ENCODE measurements at regions not wholly inside any gene's neighbourhood (a gene's known extent, or its start where the extent isn't known, plus 50 kb on each side); places are given as distances from the start of the nearest gene placed in this dataset.

GRCh38 chr18:60146220-60146960 is 226.2 kb downstream of the MC4R start:
- H3F3A ChIP-seq (ENCODE audit: insufficient read depth): no peaks in the 10 kb centered on the region
- no peak overlapping the region for H3K4me3 ChIP-seq (ENCODE audit: insufficient read depth, low read length, poor library complexity, severe bottlenecking)
- TF ChIP-seq CTCF (IDR thresholded peaks at IDR 0.05; ENCODE audit: insufficient read depth, low read length, poor library complexity, severe bottlenecking): no peak
- no peak for TF ChIP-seq EZH2phosphoT487 (conservative IDR thresholded peaks at IDR 0.05; ENCODE audit: low read length)
- H3K9me3 ChIP-seq (ENCODE audit: insufficient read depth, low read length): no peaks in the 10 kb centered on the region
- no peak overlapping the region for H3K4me2 ChIP-seq (ENCODE audit: low read depth, low read length, poor library complexity, severe bottlenecking)
- H4K20me1 ChIP-seq (ENCODE audit: low read depth, low read length): no peaks in the 10 kb centered on the region
- H3K27me3 ChIP-seq (ENCODE audit: low read length): no peaks in the 10 kb centered on the region
- H2AFZ ChIP-seq (ENCODE audit: low read depth, low read length, severe bottlenecking): no peak overlapping the region
- no peak overlapping the region for H3K9ac ChIP-seq (ENCODE audit: low read length)
- no peaks in the 10 kb centered on the region for H3K79me2 ChIP-seq (ENCODE audit: insufficient read depth, low read length)
- H3K36me3 ChIP-seq (ENCODE audit: low read length): no peaks in the 10 kb centered on the region
- H3K27ac ChIP-seq (ENCODE audit: low read depth, low read length): no peak overlapping the region
- no peaks in the 10 kb centered on the region for H3K9me2 ChIP-seq (replicated peaks; ENCODE audit: insufficient read depth, low read length)

DNA sequence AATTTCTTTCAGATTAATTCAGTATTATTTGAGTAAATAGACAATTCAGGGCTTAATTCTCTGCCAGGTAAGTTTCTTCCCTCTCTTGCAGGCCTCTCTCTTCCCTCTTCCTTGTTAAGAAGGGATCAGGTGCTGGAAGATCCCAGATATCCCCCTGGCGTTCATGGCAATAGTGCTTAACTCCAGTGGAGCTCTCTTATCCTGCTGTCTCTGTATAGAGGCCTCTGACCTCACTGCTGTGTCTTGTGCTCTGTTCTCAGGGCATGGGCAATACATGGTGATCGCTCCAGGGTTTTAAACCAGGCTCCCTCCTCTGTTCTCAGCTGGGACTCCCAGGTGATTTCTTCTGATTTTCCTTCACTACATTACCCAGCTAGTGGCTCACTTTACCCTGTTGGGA is 226.8 kb downstream of the MC4R start:
- Histone ChIP-seq H3K9me3 (ENCODE audit: insufficient read depth, low read length) (no peaks in the 10 kb centered on the region), H3K27me3 (ENCODE audit: low read length) (no peaks in the 10 kb centered on the region), H3K9ac (ENCODE audit: low read length) (no peak overlapping the region), H3K27ac (ENCODE audit: low read depth, low read length) (no peak overlapping the region), H3F3A (ENCODE audit: insufficient read depth) (no peaks in the 10 kb centered on the region), H3K4me3 (ENCODE audit: insufficient read depth, low read length, poor library complexity, severe bottlenecking) (no peak overlapping the region), H3K4me2 (ENCODE audit: low read depth, low read length, poor library complexity, severe bottlenecking) (no peak overlapping the region), H4K20me1 (ENCODE audit: low read depth, low read length) (no peaks in the 10 kb centered on the region), H2AFZ (ENCODE audit: low read depth, low read length, severe bottlenecking) (no peak overlapping the region), H3K36me3 (ENCODE audit: low read length) (no peaks in the 10 kb centered on the region), H3K9me2 (replicated peaks; ENCODE audit: insufficient read depth, low read length) (no peaks in the 10 kb centered on the region), H3K79me2 (ENCODE audit: insufficient read depth, low read length) (no peaks in the 10 kb centered on the region)
- TF ChIP-seq CTCF (IDR thresholded peaks at IDR 0.05; ENCODE audit: insufficient read depth, low read length, poor library complexity, severe bottlenecking): no peak
- no peak for TF ChIP-seq EZH2phosphoT487 (conservative IDR thresholded peaks at IDR 0.05; ENCODE audit: low read length)

- H4K20me1 ChIP-seq (ENCODE audit: low read depth, low read length): no peaks in the 10 kb centered on the region
- H3K4me2 ChIP-seq (ENCODE audit: low read depth, low read length, poor library complexity, severe bottlenecking): no peak overlapping the region
- no peak overlapping the region for H2AFZ ChIP-seq (ENCODE audit: low read depth, low read length, severe bottlenecking)
- no peak overlapping the region for H3K27ac ChIP-seq (ENCODE audit: low read depth, low read length)
- no peak overlapping the region for H3K9ac ChIP-seq (ENCODE audit: low read length)
- no peaks in the 10 kb centered on the region for H3K36me3 ChIP-seq (ENCODE audit: low read length)
- H3K9me2 ChIP-seq (replicated peaks; ENCODE audit: insufficient read depth, low read length): no peaks in the 10 kb centered on the region; the same call in 1 of the 2 replicates
- H3K4me3 ChIP-seq (ENCODE audit: insufficient read depth, low read length, poor library complexity, severe bottlenecking): no peak overlapping the region
- H3K9me3 ChIP-seq (ENCODE audit: insufficient read depth, low read length): no peaks in the 10 kb centered on the region
- no peaks in the 10 kb centered on the region for H3K27me3 ChIP-seq (ENCODE audit: low read length)
- H3F3A ChIP-seq (ENCODE audit: insufficient read depth): no peaks in the 10 kb centered on the region
- H3K79me2 ChIP-seq (ENCODE audit: insufficient read depth, low read length): no peaks in the 10 kb centered on the region
- TF ChIP-seq CTCF (IDR thresholded peaks at IDR 0.05; ENCODE audit: insufficient read depth, low read length, poor library complexity, severe bottlenecking) (no peak), EZH2phosphoT487 (conservative IDR thresholded peaks at IDR 0.05; ENCODE audit: low read length) (no peak)
Observed at GRCh38 chr18:60134806-60135205, 235.0 kb downstream of the PMAIP1 start.
